Kasumi-1 (cell line): ENCODE measurements at regions not wholly inside any gene's neighbourhood (a gene's known extent, or its start where the extent isn't known, plus 50 kb on each side); places are given as distances from the start of the nearest gene placed in this dataset.

Experiments
- DNase-seq, 2 experiments: peaks; one replicate each; lab custom pipeline; 2025; lab: John Stamatoyannopoulos, UW

DNA sequence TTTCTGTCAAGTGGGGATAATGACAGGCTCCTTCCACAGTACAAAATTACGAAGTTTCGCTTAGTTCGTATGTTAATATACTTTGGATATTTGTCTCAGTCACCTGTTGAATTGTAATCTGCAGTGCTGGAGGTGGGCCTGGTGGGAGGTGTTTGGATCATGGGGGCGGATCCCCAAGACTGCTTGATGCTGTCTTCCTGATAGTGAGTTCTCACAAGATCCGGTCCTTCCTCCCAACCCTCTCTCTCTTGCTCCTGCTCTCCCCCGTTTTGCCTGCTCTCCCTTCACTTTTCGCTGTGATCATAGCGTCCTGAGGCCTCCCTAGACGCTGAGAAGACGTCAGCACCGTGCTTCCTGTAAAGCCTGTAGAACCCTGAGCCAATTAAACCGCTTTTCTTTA is 97.1 kb upstream of the EPB41L3 start:
- DNase-seq: no peak

DNA sequence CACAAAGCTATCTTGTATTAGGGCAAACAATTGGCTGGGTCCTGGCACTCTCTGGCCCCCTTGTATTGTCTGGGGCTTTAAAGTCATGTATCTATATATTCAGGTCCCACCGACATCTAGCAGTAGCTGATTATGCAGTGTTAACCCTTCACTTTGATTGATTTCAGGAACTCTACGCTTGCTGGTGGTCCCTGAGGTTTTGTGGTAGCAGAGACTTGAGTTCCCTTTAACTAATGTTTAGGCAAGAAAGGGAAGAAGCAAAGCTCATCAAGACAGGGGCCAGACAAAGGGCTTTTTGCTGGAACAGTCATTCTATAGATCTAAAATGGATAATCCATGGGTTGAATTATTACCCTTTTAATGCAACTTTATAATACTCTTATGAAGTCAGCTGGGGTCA is 95.3 kb upstream of the EPB41L3 start:
- no peak for DNase-seq

DNA sequence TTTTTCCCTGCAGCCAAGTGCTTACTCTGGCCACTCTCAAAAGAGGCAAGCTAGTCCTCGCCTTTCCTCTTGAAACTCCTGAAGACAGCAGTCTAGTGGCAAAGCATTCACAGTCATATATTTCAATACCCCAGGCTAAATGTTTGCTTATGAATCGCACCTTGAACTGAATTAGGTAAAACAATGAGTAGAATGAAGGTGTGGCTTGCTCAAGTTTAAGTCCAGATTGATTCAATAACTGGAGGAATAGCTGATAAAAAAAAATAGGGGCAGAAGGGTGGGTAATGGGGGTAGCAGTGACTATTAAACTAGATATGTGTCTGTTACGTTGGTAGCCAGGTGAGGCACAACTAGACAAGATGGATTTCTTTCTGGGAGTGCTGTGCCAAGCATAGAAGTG is 88.2 kb upstream of the EPB41L3 start:
- DNase-seq: no peak

DNA sequence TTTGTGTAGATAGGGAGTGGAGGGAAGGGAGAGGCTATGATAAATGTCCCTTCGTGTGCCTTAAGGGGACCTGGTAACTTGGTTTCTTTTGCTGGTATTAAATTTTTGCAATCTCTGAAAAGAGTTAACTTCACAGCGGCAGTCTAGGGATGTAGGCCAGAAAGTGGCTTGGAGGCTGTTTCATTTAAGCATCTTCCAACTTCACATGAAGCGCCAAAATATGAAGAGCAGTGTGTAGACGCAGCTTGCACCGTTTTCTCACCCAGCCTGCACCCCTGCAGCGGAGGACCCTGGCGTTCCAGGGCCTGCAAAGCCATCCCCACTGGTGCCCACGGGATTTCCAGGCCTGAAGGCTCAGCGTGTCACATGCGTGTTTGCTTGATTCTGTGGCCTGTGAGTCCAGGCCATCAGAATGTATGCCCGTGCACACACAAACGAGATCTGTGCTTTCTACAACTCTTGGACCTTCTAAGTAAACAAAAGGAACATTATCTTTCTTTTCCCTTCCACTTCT is 87.2 kb upstream of the EPB41L3 start:
- DNase-seq: no peak

DNA sequence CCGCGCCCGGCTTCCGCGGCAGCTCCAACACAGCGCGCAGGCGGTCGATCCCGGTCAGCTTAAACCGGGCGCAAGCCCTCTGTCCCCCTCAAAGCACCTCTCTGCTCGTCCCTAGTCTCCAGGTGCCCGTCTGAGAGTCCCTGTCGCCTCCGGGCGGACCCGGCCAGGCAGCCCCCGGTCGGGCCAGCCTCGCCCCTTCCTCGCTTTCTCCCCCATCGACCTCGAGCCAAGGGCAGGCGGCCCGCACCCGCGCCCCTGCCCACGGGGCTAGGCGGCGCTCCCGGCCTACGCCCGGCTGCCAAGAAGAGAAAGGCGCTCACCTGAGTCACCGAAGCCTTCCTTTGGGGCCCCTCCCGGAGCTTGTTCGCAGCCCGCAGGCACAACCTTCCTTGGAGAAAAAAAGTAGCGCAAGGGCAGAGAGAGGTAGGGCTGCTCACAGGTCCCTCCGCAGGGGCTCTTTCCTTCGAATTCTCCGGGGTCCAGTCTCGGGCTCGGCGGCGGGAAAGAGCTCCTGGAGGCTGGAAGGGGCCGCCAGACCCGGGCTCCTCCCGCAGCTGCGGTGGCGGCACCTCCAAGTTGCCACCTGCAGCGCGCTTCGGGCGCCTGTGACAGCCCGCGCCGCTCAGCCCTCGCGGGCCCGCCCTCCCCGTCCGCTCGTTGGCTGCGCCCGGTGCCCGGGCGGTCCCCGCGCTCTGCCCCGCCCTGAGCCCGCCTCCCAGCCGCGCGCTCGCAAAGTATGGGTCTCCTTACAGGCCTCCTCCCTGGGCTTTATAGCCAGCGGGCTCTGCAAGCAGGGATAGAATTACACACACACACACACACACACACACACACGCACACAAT is 86.5 kb upstream of the EPB41L3 start:
- no peak for DNase-seq

DNA sequence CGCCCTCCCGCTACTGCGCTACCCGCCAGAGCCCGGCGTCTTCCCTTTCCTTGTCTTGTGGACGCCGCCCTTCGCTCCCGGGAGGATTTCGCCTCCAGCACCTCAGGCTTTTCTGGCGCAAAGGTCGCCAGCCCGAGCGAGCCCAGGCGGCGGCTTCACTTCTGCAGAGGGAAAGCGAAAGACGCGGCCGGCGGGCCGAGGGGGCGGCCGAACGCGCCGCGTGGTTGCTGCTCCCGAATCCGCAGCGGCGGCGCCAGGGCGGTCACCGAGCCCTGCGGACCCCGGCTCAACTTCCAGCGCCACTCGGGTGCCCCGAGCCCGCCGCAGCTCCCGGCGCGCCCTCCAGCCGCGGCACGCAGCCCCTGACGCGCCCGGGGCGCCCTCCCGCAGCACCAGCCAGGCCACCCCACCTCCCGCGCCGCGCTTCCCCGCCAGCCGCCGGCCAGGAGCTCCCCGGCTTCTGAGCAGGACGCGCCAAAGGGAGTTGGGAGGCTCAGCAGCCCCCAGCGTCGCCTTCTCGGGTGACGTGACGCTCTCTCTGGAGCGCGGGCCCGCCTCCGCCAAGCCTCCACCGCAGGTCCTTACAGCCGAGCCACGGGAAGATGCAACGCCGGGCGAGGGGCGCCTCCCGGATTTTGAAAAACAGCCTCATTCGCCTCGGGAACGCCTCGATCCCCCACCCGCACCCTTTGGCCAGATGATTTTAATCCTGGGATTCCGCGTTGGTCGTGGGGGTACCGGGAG is 84.9 kb upstream of the EPB41L3 start:
- no peak for DNase-seq

DNA sequence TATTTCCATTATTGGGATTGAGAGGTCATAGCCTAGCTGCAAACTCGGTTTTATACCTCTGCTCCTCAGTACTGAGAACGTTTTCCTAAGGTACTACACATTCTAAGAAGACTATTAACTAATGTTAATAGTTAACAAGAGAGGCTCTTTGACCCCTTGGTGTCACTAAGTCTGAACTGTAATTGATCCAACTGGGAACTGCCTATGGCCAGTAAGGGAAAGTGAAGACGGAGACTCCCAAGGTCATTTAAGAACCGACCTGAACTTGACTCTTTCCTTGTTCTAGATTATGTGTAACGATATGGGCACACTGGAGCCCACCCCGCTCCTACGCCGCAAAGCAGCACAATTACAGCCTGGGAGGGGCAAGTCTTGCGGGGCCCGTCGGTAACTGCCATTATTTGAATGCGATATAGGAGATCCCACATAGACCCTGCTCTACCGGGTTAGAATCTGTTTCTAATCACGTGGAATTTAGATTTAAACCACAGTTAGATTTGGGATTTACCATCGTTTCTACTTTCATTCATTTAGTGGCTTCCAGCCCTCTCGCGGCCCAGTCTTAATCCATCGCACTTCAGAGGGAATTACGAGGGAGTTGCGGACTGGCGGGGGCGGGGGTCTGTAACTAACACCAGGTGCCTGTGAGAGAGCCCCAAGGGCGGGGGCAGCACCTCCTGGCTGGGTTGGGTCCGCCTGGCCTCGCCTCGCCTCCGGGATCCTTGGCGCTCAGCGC is 84.1 kb upstream of the EPB41L3 start:
- no peak for DNase-seq

DNA sequence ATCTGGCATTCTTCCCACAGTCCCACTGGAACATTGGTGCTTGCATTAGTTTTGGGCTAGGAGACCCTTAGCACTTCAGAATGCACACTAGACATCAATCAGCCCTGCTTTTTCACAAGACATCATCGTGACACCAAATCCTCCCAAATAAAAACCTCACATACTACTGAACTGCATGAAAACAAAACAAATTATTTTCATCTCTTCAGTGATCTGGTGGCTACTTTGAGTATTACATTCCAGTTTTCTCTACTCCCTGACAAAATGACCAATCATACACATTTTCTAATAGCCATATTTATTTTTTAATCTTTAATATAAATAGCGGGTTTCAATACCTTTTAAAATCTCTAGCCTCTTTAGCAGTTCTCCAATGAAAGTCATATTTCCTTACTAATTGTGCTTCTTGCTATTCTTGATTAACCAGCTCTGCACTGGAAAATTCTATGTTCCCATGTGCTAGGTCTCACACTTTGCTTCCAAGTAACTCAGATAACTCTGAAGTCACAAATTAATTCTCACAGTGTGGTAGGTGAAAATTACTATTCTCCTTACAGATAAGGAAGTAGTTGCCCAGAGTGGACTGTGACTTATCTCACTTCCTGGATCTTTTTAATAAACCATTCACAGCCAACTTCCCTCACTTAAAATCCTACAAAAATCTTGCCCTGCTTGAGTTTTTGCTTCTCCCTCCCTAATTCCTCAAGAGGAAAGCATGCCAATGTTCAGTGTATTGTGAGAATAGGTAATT is 82.5 kb upstream of the EPB41L3 start:
- DNase-seq: no peak

DNA sequence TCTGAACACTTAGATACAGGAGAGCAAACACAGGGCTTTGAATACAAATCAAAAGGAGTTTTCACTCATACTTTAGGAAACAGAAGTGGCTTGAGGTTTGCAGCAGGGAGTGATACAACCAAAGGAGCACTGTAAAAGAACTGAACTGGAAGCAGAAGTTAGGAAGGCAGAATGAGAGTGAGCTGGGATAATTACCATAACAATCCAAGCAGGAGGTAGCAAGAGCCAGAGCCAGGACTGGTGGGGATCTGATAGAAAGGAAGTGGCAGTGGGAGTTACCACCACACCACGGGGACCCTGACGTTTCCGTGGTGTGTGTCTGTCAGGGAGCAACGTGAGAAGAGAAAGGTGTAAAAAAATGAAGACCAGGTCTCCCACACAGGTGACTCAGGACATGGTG is 81.3 kb upstream of the EPB41L3 start:
- DNase-seq: no peak

DNA sequence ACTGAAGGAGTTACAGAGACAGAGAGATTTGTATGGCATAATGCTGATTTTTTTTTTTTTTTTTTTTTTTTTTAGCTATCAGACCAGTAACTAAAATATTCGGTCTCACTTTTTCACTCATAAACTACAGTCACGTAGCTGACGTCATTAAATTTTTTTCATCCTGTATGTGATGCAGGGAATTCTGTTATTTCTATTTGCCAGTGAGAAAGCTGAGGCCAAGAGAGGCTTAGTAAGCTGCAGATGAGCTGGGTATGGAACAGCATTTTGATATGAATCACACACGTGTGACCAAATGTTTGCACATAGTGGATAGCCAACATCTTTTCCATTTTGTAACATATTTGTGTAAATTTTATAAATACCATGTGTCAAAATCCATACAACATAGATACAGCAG is 79.1 kb upstream of the EPB41L3 start:
- DNase-seq: no peak

DNA sequence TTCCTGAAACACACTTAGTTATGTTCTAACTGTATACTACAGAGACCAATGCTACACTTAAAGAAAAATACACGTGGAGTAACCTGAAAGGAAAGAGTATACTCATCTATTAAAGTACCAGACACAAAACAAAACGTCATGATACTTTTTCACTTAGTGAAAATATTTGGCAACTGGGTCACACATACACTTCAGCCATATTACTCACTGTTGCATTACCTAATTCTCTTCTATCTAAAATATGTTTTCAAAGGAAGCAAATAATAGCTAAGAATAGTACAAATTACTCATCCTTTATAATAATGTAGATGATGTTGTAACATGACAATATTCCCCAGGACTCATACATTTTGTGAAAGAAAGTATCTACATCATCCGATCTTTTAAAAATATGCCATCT is 76.5 kb upstream of the EPB41L3 start:
- no peak for DNase-seq

DNA sequence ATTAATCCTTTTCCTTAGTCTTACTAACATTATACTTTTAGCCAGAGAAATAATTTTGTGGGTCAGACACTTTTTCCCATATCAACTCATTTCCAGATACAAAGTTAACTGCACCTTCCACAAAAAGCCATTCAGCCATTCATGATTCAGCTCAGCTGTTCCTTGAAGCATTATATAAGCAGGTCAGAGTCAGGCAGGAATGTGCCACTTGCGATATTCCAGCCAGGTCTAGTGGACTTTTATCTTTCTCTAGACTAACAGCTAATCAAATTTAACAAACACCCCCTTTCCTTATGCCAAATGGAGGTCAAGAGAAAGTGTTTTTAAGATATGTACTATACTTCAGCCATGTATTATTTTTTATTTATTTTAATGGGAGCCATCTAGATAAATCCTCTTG is 75.6 kb upstream of the EPB41L3 start:
- DNase-seq: no peak

DNA sequence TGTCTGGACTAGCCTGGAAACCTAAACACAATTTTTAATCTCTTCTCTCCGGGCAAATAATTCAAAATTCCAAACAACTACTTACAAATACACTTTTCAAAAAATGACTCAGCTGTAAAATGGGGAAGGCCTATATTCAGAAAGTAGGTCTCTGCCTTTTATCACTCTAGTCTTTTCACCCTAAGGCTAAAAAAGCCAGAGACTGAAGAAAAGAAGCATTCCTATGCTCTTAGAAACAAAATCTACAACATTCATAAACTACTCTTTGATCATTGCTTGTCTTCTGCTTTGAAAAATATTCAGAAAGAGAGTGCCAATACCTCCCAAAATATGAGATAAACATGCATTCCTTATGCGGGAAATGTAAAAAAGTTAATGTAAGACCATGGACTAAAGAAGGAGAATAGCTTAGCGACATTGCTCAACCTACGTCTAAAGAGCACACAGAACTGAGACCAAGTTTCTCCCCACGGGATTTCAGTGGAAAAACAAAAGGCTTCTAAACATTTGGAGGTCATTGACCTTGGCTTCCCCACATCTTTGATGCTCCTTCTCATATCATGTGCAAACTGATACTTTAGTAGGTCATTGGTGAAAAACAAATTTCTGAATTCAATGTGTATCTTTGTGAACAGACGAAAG is 74.4 kb upstream of the EPB41L3 start:
- no peak for DNase-seq

DNA sequence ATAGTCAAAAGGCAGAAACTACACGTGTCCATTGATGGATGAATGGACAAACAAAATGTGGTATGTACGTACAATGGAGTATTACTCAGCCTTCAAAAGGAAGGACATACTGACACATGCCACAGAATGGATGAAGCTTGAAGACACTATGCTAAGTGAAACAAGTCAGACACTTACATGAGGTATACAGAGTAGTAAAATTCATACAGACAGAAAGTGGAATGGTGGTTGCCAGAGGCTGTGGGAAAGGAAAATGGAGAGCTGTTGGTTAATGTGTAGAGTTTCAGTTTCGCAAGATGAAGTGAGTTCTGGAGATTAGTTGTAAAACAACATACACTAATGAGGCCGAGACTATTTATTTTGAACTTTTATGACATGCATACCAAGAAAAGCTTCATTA is 67.4 kb upstream of the EPB41L3 start:
- no peak for DNase-seq

DNA sequence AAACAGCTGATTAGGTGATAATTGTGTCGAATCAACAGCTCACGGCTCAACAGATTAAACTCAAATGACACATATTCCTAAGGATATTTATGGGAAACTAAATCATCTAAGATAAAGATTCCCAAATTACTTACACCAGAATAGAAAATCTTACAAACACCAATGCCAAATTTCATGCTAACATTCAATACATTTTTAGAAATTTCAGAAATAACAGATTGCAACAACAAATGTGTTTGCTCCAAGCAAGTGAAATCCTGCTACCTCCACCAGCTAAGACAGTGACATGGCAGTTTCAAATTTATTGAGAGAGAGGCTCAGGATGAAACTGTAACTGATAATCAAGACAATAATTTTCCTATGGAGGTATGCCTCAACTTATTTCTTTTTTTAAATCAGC is 65.0 kb upstream of the EPB41L3 start:
- no peak for DNase-seq

DNA sequence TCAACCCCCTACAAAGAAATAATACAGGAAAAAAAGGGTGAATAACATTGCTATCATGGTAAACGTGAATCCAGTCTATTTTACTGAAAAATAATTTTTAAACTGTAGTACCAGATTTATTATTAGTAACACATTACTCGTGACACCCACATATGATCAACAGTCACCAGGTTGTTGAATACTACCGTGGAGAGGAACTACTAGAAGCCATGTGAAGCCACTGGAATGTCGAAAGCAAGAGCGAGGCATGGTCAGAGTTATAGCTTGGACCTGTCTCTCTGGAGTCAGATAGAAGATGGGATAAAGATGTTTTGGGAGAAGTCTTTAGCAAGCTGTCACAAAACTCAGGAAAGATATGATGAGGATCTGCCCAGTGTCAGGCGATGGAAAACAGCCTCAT is 63.2 kb upstream of the EPB41L3 start:
- DNase-seq: no peak

DNA sequence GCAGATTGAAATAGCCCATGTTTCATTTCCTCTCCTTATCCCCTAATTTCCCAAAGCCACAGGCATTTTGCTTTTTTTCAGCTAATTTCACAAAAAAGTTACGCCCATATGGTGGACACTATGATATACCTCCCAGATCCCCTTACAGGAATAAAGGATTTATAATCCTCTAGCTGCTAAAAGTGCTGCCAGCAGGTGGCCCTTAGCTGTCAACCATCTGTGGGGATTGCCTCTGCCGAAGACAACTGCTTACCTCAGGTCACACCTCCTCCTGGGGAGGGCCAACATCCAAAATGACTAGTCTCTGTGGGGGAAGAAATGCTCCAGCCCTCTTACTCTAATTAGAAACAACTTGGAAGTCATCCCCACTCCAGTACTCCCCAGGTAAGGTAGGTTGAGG is 61.0 kb upstream of the EPB41L3 start:
- no peak for DNase-seq

DNA sequence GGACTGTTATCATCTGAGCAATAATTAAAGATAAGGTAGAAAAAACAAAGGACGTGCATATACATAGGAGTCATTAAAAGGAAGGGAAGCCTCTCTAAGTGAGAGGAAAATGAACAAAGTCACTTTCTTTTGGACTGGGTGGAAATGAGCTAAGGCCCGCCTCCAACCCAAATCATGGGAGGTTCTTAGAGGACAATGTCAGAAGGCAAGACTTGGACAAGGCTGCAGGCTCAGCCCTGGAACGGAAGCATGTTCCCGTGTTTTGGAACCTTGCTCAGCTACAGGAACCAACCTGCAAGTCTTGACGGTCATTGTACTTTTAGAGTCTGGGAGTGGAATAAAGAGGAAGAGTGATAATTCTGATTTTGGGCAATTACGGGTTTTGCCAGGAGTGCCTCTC is 59.4 kb upstream of the EPB41L3 start:
- no peak for DNase-seq

DNA sequence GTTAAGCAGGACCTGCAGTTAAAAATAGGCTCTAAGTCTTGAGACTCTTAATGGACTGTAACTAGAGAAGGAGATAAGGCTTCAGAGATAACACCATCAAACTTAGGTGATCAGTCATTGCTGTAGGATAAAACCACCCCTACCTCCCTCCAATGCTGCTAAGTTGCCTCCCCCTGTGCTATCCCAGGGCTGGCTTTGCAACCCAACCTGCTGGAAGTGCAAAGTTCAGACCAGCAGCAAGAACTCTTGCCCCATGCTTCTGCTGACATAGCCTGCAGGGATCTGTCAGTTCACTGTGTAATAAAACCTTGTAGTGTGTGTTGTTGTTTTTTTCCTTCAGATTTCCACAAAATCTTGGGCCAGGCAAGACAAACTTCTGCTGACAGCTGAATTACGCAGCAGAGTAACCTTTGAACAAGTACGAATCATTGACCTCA is 57.4 kb upstream of the EPB41L3 start:
- no peak for DNase-seq

DNA sequence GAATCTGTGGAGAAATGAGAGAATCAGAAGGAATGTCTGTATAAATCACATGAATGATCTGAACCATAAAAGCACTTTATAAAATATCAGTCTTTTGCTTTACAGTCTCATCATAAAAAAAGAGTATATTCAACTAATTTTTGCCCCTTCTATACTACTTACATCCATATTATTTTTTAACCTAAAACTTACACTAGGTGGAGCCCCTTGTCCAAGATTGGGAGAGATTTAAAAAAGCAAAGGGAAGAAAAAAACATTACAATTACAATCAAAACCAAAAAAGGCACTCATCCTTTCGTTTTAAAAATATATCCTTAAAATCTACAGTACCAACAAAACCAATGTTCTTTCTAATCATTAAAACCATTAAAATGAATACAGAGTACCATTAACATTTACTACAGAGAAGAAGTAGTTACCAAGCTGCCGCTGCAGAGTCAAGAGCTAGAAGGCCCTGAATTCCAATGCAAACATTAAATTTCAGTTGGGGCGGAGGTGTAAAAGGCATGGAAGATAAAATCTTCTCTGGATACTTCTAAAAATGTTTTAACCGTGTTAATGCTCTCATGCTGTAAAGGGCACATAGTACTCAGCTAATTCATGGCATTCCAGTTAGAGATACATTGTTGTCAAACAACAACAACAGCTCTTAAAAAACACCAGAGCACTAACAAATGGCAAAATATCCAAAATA is 56.7 kb upstream of the EPB41L3 start:
- peak; percentile 4 to 55 for DNase-seq

DNA sequence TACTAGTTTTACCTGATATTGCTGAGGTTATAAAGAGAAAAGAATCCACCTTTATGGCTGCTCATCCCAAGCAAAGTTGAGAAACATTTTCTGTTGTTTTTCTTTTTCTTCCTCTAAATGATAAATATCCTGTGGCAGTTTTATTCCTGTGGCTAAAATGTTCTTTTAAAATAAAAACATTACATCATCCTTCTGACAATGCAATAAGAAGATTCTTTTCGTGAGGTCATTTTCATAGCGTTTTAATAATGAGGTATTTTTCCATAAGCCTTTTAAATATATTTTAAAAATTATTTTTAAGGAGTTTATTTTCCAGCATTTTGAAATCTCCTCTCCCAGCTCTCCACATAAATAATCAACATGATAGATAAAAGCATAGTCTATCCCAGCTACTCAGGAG is 52.8 kb upstream of the EPB41L3 start:
- no peak for DNase-seq
